ENCODE measurements at regions not wholly inside any gene's neighbourhood (a gene's known extent, or its start where the extent isn't known, plus 50 kb on each side); places are given as distances from the start of the nearest gene placed in this dataset.

DNA sequence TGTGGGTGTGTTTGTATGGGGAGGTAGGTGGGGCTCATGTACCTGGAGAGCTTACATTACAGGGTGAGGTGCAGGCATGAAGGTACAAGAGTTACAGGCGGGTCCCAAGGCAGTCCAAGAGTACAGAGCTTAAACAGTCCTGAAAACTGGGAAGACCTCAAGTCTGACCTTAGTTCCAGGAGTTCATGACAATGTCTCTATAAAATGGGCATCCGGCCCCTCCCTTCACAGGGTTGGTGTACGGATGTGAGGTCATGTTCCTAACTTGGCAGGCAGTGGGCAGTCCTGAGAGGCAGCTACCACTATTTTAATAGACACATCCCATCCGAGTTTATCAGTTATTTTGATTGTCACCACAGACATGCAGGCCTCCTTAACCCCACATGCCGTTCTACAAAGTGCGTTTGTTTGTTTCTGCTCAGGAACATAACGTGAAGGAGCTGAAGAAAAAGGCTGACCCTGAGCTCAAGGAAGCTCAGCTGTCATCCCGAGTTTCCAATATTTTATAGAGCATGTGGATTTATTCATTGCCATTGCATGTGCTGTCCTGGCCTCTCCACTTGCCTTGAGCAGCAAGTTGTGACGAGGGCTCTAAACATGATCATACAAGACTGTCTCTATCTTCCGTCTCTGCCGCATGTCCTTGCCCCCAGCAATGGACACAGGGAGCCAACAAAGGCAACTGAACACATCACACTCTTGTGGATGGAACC, 647.5 kb upstream of the IGFBP3 start:
- TF ChIP-seq, protein P1, sequence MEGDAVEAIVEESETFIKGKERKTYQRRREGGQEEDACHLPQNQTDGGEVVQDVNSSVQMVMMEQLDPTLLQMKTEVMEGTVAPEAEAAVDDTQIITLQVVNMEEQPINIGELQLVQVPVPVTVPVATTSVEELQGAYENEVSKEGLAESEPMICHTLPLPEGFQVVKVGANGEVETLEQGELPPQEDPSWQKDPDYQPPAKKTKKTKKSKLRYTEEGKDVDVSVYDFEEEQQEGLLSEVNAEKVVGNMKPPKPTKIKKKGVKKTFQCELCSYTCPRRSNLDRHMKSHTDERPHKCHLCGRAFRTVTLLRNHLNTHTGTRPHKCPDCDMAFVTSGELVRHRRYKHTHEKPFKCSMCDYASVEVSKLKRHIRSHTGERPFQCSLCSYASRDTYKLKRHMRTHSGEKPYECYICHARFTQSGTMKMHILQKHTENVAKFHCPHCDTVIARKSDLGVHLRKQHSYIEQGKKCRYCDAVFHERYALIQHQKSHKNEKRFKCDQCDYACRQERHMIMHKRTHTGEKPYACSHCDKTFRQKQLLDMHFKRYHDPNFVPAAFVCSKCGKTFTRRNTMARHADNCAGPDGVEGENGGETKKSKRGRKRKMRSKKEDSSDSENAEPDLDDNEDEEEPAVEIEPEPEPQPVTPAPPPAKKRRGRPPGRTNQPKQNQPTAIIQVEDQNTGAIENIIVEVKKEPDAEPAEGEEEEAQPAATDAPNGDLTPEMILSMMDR (IDR thresholded peaks at IDR 0.05), result no peak
- no peak for TF ChIP-seq POLR2A (IDR thresholded peaks at IDR 0.05)
